ENCODE measurements at regions not wholly inside any gene's neighbourhood (a gene's known extent, or its start where the extent isn't known, plus 50 kb on each side); places are given as distances from the start of the nearest gene placed in this dataset.

DNA sequence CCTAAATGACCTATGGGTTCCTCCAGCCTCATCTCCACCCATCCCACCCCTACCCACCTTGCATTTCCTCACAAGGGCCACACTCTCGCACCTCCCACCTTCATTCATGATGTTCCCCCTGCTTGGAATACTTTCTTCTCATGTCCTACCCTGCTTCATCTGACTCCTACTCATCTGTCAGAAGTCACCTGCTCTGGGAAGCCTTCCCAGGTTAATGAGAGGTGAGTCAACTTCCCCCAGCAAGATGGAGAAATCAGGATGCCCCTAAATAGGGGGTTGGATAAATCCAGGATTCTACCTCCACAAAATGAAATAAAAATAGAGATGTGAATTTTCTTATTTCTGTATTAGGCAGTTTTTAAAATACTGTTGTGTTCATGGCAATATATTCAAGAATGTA lies 51.0 kb upstream of the WSB1 start:
- no peak for DNase-seq (ENCODE audit: low read depth in 2 of 2)

- no peak for DNase-seq (ENCODE audit: low read depth in 2 of 2)
Measured at GRCh38 chr17:27244011-27244410, 49.9 kb upstream of the WSB1 start.
